Suprapubic skin (tissue), 3 donors: ENCODE measurements at regions not wholly inside any gene's neighbourhood (a gene's known extent, or its start where the extent isn't known, plus 50 kb on each side); places are given as distances from the start of the nearest gene placed in this dataset.

ENCODE experiments used
- EP300 ChIP-seq: sonication (generic); formaldehyde crosslinking; IDR thresholded peaks from one replicate; pipeline ENCODE4 v1.6.1; 2017; ENCODE audit warnings: antibody characterized with exemption
- POLR2A ChIP-seq, 2 donors: fragments of 450-650 bp; IDR thresholded peaks; one replicate each; pipeline ENCODE4 v1.6.1; 2017; ENCODE audit warnings: antibody characterized with exemption in 2 of 2, mild to moderate bottlenecking in 2 of 2, moderate library complexity in 2 of 2
- TF ChIP-seq, protein P1 (sequence below), 2 donors: fragments of 200-600 bp in 1 of 2; fragments of 450-650 bp in 1 of 2; sonication (generic) in 1 of 2; IDR thresholded peaks; one replicate each; pipeline ENCODE4 v1.5.1; 2016 to 2019; ENCODE audit warnings: antibody characterized with exemption in 2 of 2, mild to moderate bottlenecking in 1 of 2, moderate library complexity in 1 of 2

DNA sequence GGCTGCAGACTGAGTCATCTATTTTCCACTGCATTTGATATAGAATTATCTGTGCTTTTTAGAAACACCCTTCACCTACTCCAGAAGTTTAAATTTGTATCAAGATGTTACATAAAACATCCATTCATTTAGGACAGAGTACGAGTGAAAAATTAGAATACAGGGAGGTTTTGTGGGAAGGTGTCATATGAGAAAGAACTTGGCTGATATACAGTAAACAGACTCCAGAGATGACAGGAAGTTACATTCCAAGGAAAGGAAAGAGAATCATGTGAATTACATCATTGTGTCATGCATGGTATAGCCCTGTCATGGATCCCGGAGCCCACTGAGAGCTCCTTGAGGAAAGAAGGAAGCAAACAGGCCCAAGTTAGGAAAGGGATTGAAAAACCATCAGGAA is 341.5 kb upstream of the PKDCC start:
- TF ChIP-seq EP300 = no peak
- TF ChIP-seq, protein P1, sequence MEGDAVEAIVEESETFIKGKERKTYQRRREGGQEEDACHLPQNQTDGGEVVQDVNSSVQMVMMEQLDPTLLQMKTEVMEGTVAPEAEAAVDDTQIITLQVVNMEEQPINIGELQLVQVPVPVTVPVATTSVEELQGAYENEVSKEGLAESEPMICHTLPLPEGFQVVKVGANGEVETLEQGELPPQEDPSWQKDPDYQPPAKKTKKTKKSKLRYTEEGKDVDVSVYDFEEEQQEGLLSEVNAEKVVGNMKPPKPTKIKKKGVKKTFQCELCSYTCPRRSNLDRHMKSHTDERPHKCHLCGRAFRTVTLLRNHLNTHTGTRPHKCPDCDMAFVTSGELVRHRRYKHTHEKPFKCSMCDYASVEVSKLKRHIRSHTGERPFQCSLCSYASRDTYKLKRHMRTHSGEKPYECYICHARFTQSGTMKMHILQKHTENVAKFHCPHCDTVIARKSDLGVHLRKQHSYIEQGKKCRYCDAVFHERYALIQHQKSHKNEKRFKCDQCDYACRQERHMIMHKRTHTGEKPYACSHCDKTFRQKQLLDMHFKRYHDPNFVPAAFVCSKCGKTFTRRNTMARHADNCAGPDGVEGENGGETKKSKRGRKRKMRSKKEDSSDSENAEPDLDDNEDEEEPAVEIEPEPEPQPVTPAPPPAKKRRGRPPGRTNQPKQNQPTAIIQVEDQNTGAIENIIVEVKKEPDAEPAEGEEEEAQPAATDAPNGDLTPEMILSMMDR (IDR thresholded peaks at IDR 0.05) = no peak
- TF ChIP-seq POLR2A (IDR thresholded peaks at IDR 0.05) = no peak
